Muscle of leg (tissue), 3 donors: ENCODE measurements at regions not wholly inside any gene's neighbourhood (a gene's known extent, or its start where the extent isn't known, plus 50 kb on each side); places are given as distances from the start of the nearest gene placed in this dataset.

Experiments
- DNase-seq: peaks from one replicate; pipeline ENCODE4 v3.0.0; 2013
- H3K27ac ChIP-seq: one replicate; pipeline ENCODE4 v1.5.1; 2013; ENCODE audit warnings: mild to moderate bottlenecking, low read length, control low read depth
- H3K27me3 ChIP-seq: one replicate; pipeline ENCODE4 v1.6.1; 2013; ENCODE audit warnings: low read length; ENCODE audit not compliant: control insufficient read depth, insufficient read depth
- H3K36me3 ChIP-seq: one replicate; pipeline ENCODE4 v1.6.1; 2013; ENCODE audit warnings: low read length; ENCODE audit not compliant: control insufficient read depth, insufficient read depth
- H3K4me1 ChIP-seq: one replicate; pipeline ENCODE4 v1.6.1; 2013; ENCODE audit warnings: low read length; ENCODE audit not compliant: control insufficient read depth, insufficient read depth
- H3K4me3 ChIP-seq: one replicate; pipeline ENCODE4 v1.5.1; 2013; ENCODE audit warnings: low read length, control low read depth
- H3K9me3 ChIP-seq: replicated peaks from 2 replicates; pipeline ENCODE4 v1.6.1; 2013; ENCODE audit warnings: low read depth, low read length; ENCODE audit not compliant: control insufficient read depth
- WGBS: methylation state at CpG from one replicate; pipeline ENCODE4 v1.1.5; 2013; ENCODE audit warnings: missing lambda C conversion rate; ENCODE audit not compliant: insufficient coverage; 5-methylcytosine and 5-hydroxymethylcytosine counted together

- H3K9me3 ChIP-seq, result no peaks in the 10 kb centered on the region
- H3K36me3 ChIP-seq, result no peaks in the 10 kb centered on the region
- DNase-seq, result peak; percentile 35
- no peak overlapping the region for H3K4me3 ChIP-seq
- peaks cover 3% of the 10 kb centered on the region for H3K4me1 ChIP-seq
- no peaks in the 10 kb centered on the region for H3K27me3 ChIP-seq
- no peak overlapping the region for H3K27ac ChIP-seq
- 51% methylated on average over 10 of the region's 11 CpGs for WGBS
These were observed 179.4 kb upstream of the AGAP1 start for GRCh38 chr2:235314371-235314930.

- Histone ChIP-seq H3K4me1 (peaks cover 5% of the 10 kb centered on the region), H3K4me3 (no peak overlapping the region), H3K9me3 (no peaks in the 10 kb centered on the region), H3K27me3 (no peaks in the 10 kb centered on the region), H3K36me3 (no peaks in the 10 kb centered on the region), H3K27ac (no peak overlapping the region)
- WGBS, result no CpG with 5 or more reads among the region's 4 CpGs
- DNase-seq, result no peak
These were observed 174.7 kb upstream of the AGAP1 start for GRCh38 chr2:235319095-235319494.

- Histone ChIP-seq H3K4me1 (peaks cover 5% of the 10 kb centered on the region), H3K27me3 (peaks cover 5% of the 10 kb centered on the region), H3K36me3 (no peaks in the 10 kb centered on the region), H3K27ac (no peak overlapping the region), H3K9me3 (no peaks in the 10 kb centered on the region), H3K4me3 (no peak overlapping the region)
- no peak for DNase-seq
- WGBS, result 92% methylated on average over 7 of the region's 9 CpGs
These were observed 173.5 kb upstream of the AGAP1 start for GRCh38 chr2:235320326-235320725.

GRCh38 chr2:235324324-235324723 is 169.5 kb upstream of the AGAP1 start:
- DNase-seq, result peak; percentile 7
- peaks cover 8% of the 10 kb centered on the region for H3K27me3 ChIP-seq

GRCh38 chr2:235325151-235325550 is 168.7 kb upstream of the AGAP1 start:
- no peak for DNase-seq
- H3K4me3 ChIP-seq, result no peak overlapping the region
- peaks cover 8% of the 10 kb centered on the region for H3K27me3 ChIP-seq
- H3K36me3 ChIP-seq, result no peaks in the 10 kb centered on the region
- H3K4me1 ChIP-seq, result peaks cover 5% of the 10 kb centered on the region
- H3K9me3 ChIP-seq, result no peaks in the 10 kb centered on the region
- WGBS, result 80% methylated on average over 6 of the region's 6 CpGs
- H3K27ac ChIP-seq, result no peak overlapping the region

More at GRCh38 chr2:235324324-235324723, 169.5 kb upstream of the AGAP1 start:
- Histone ChIP-seq H3K4me1 (peaks cover 5% of the 10 kb centered on the region), H3K4me3 (no peak overlapping the region), H3K9me3 (no peaks in the 10 kb centered on the region), H3K36me3 (no peaks in the 10 kb centered on the region), H3K27ac (no peak overlapping the region)
- 9% methylated on average over 5 of the region's 9 CpGs for WGBS

- DNase-seq, result no peak
- 83% methylated on average over 1 of the region's 1 CpG for WGBS
- H3K36me3 ChIP-seq, result no peaks in the 10 kb centered on the region
- peaks cover 7% of the 10 kb centered on the region for H3K9me3 ChIP-seq
- peaks cover 6% of the 10 kb centered on the region for H3K4me1 ChIP-seq
- no peak overlapping the region for H3K4me3 ChIP-seq
- peaks cover 8% of the 10 kb centered on the region for H3K27me3 ChIP-seq
- no peak overlapping the region for H3K27ac ChIP-seq
These were observed 164.9 kb upstream of the AGAP1 start for GRCh38 chr2:235328991-235329390.

GRCh38 chr2:235330775-235331451 is 162.9 kb upstream of the AGAP1 start:
- peaks cover 2% of the 10 kb centered on the region for H3K4me1 ChIP-seq
- peaks cover 7% of the 10 kb centered on the region for H3K9me3 ChIP-seq
- 57% methylated on average over 10 of the region's 11 CpGs for WGBS
- DNase-seq, result peak; percentile 14
- no peaks in the 10 kb centered on the region for H3K36me3 ChIP-seq
- no peak overlapping the region for H3K27ac ChIP-seq
- no peak overlapping the region for H3K4me3 ChIP-seq
- no peaks in the 10 kb centered on the region for H3K27me3 ChIP-seq

- WGBS, result 88% methylated on average over 4 of the region's 5 CpGs
- no peaks in the 10 kb centered on the region for H3K36me3 ChIP-seq
- DNase-seq, result no peak
These were observed 161.5 kb upstream of the AGAP1 start for GRCh38 chr2:235332240-235332890.

GRCh38 chr2:235333076-235333475 is 160.8 kb upstream of the AGAP1 start:
- H3K4me1 ChIP-seq, result peaks cover 2% of the 10 kb centered on the region
- no peaks in the 10 kb centered on the region for H3K36me3 ChIP-seq
- DNase-seq, result no peak
- 49% methylated on average over 4 of the region's 5 CpGs for WGBS
- H3K4me3 ChIP-seq, result no peak overlapping the region
- no peak overlapping the region for H3K27ac ChIP-seq
- no peaks in the 10 kb centered on the region for H3K27me3 ChIP-seq
- peaks cover 7% of the 10 kb centered on the region for H3K9me3 ChIP-seq

More at GRCh38 chr2:235332240-235332890, 161.5 kb upstream of the AGAP1 start:
- Histone ChIP-seq H3K4me1 (peaks cover 2% of the 10 kb centered on the region), H3K27me3 (no peaks in the 10 kb centered on the region), H3K27ac (no peak overlapping the region), H3K9me3 (peaks cover 7% of the 10 kb centered on the region), H3K4me3 (no peak overlapping the region)

GRCh38 chr2:235334179-235334578 is 159.7 kb upstream of the AGAP1 start:
- H3K9me3 ChIP-seq, result peaks cover 7% of the 10 kb centered on the region
- H3K27me3 ChIP-seq, result no peaks in the 10 kb centered on the region
- peaks cover 2% of the 10 kb centered on the region for H3K4me1 ChIP-seq
- no peak overlapping the region for H3K27ac ChIP-seq
- no peak for DNase-seq
- H3K36me3 ChIP-seq, result no peaks in the 10 kb centered on the region
- H3K4me3 ChIP-seq, result no peak overlapping the region
- 75% methylated on average over 4 of the region's 4 CpGs for WGBS
